Astrocyte (in vitro differentiated cells and primary cell): ENCODE measurements at regions not wholly inside any gene's neighbourhood (a gene's known extent, or its start where the extent isn't known, plus 50 kb on each side); places are given as distances from the start of the nearest gene placed in this dataset.

Experiments used
- CTCF ChIP-seq: IDR thresholded peaks from 2 replicates; pipeline ENCODE4 v1.5.1; 2011; ENCODE audit warnings: low read depth, mild to moderate bottlenecking, inconsistent platforms, low read length, moderate library complexity; ENCODE audit not compliant: insufficient read depth
- EZH2 ChIP-seq: IDR thresholded peaks from 2 replicates; pipeline ENCODE4 v1.6.1; 2012; ENCODE audit warnings: mild to moderate bottlenecking, low read length, inconsistent platforms; ENCODE audit not compliant: insufficient read depth

GRCh38 chr6:19399406-19399805 lies 437.8 kb upstream of the ID4 start:
- TF ChIP-seq CTCF, result no peak
- no peak for TF ChIP-seq EZH2
